Erythroblast (primary cell): ENCODE measurements at regions not wholly inside any gene's neighbourhood (a gene's known extent, or its start where the extent isn't known, plus 50 kb on each side); places are given as distances from the start of the nearest gene placed in this dataset.

Experiments used
- GATA1 ChIP-seq: IDR thresholded peaks from 2 replicates; pipeline ENCODE4 v1.6.1; 2011; ENCODE audit warnings: low read depth, mild to moderate bottlenecking, control low read depth, low read length, moderate library complexity
- POLR2A ChIP-seq: IDR thresholded peaks from 2 replicates; pipeline ENCODE4 v1.6.1; 2011; ENCODE audit warnings: mild to moderate bottlenecking, low read length

DNA sequence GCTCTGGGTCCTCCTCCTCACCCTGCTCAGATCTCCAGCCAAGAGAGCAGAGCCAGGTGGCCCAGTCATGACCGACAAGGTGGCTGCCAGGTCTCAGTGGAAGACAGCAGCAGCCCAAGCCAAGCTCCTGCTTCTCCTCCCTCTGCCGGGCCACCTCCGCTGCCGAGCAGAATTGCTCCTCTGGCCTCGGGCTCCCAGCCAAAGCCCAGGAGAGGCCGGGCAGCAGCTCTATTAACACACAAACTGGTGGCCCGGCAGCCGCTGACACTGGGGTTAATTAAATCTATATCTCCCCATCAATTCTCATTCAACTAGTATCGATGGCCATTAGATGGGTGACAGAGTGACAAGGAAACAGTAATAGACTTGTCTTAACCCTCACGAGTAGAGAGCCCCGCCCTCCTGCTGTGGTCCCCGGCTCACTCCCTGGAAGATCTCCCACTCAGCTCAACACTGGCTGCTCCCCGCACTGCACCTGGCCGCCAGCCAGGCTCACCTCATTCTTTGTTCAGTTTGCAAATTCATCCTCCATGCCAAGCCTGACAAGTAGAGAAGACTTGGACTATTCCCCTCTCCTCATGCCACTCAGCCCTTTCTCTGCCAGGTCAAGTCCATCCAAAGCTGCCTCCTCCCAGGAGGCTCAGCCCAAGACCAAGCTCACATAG is 74.1 kb upstream of the UNC5B start:
- TF ChIP-seq POLR2A (no peak), GATA1 (no peak)
